ENCODE measurements at regions not wholly inside any gene's neighbourhood (a gene's known extent, or its start where the extent isn't known, plus 50 kb on each side); places are given as distances from the start of the nearest gene placed in this dataset.

- DNase-seq (ENCODE audit: low read depth): no peak
Measured at GRCh38 chr16:54418903-54419302, 132.3 kb upstream of the IRX3 start.

DNA sequence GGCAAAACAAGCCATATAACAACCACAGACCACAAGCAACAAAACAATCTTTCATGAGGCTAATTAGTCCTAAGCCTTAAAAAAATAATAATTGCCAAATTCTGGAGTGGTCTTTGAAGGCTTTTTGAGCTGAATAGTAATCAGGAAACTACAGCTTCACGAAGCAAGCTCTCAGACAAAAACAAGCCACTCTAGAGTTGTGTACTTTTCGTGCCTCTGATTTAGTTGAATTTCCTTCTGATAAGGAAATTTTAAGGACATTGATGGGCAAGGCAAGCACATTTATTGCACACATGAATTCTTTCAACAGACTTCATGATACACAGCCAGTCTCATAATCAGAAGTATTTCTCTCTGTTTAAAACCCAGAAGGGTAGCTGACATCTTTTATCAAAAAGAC lies 130.8 kb upstream of the IRX3 start:
- DNase-seq (ENCODE audit: low read depth): no peak

- DNase-seq (ENCODE audit: low read depth): no peak
Measured at GRCh38 chr16:54414671-54415070, 128.1 kb upstream of the IRX3 start.

DNA sequence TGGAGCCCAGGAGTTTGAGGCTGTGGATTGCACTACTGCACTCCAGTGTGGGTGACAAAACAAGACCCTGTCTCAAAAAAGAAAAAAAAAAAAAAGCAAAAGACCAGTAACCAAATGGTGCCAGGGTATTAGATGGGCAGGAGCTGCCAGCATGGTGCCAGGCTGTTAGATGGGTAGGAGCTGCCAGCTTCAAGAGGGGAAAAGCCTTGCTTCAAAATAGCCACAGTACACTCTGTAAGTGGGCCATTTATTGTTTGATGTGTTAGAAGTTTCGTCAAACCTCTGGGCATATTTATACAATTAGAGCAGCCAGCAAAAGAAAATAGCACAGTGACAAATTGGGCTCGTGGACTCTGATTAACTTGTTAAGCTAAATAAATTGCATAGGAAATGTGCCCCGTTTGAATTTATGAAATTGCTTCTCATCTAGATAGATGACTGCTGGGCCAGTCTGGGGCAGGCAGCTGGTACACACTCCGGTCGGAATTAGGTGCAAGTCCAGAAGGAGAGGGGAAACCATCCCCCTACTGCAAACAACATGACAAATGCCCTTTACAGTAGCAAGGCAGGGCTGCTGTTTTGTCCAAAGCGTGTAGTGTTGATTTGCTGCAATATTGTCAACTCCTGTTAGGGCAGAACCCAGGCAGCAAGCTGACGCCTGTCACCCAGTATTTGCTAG lies 126.3 kb upstream of the IRX3 start:
- DNase-seq (ENCODE audit: low read depth): no peak

DNA sequence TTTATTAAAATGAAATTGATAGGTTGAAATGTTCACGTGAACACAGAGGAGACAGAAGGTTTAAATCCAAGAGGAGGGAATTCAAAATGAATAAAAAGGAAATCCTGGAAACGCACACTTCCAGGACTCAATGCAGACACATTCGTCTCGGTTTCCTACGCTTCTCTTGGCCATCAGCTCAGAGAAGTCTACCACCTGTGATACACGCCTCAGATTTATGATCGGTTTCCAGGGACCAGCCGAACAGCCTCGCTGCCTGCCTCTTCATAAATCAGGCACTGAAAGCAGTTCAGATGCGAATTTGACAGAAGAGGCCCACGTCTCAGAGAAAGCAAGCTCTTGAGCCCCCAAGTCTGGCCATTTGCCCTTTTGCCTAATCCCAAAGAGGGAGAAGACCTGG lies 125.5 kb upstream of the IRX3 start:
- no peak for DNase-seq (ENCODE audit: low read depth)

DNA sequence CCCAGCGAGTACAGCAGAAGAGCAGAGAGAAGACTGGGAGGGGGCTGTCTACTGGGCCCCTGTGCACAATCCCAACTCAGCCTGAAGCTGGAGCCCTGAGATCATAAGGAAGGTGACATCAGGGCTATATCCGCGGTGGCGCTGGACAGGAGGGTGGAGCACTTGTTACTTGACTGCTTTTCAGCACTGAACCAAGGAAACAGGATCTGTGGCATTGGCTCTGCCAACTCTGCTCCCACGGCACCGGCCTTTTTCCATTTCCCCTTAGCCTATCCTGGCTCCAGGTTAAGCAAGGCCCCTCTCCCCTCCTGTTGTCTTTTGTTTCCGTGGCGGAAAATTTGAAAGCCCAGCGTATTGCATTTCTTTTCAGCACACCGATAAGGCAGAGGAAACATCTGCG lies 125.0 kb upstream of the IRX3 start:
- no peak for DNase-seq (ENCODE audit: low read depth)

DNA sequence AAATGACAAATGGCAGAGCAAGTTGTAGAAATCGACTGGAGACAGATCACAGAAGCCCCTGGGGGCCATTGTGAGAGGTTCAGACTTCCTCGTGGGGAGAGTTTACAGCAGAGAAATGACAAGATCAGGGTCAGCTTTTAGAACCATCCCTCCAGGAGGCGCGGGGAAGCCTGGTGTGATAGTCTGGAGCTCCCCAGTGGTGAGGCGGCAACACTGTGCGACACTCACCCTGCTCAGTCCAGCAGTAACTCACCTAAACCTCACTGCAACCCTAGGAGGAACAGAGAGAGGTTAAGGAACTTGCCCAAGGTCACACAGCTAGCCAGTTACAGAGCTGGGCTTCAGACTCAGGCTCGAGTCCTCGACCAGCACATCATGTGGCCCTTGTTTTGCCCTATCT lies 123.4 kb upstream of the IRX3 start:
- no peak for DNase-seq (ENCODE audit: low read depth)

DNA sequence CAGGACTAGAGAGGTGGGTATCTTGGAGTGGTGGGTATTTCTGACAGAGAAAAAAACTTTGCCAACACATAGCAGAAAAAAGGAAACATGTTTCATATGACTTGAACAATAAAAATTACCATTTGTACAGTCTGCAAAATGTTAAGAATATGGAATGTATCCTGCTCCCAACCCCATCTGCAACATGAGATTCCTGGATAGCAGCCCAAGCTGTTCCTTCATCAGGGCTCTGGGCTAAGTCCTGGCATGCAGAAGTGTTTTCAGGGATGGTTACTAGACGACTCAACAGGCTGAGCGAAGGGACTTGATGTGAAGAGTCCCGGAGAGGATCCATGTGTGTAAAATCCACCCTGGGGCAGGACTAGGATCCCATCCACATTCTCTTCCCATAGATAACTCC lies 121.0 kb upstream of the IRX3 start:
- DNase-seq (ENCODE audit: low read depth): no peak

- no peak for DNase-seq (ENCODE audit: low read depth)
Measured at GRCh38 chr16:54405478-54405877, 118.9 kb upstream of the IRX3 start.

DNA sequence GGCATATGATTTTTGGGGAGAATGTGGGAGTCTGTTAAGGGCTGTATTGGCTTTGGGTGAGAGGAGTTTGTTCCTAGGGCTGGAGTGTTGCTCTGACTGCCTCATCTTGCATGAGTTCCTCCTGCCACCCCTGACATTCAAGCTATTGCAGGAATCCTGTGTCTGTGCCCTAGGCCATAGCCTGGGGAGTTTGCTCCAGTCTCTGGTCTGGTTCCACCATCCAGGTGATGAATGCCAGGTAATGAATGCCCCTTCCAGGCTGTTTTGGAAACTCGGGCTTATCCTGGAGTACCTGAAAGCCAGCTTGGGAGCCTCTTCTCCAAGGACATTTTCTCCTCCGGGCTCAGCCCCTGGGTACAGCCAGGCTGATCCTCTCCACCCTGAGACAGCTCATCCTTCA lies 117.0 kb upstream of the IRX3 start:
- DNase-seq (ENCODE audit: low read depth): no peak

DNA sequence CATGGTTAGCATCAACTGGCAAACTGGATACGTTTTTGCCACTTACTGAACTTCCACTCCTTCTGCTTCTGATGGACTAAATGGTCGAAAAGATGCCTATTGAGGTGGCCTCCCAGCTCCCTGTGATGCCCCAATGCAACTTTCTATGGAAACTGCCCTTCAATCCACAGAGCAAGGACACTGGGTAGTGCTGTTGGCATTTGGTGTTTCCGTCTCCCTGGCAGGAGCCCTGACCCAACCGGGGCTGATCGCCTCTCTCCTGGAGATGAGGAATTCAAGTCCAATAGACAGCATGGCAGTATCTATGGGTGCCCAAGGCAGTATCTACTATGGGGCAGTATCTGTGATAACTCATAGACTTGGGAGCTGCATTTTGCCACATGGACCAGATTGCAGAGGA lies 116.3 kb upstream of the IRX3 start:
- DNase-seq (ENCODE audit: low read depth): no peak

DNA sequence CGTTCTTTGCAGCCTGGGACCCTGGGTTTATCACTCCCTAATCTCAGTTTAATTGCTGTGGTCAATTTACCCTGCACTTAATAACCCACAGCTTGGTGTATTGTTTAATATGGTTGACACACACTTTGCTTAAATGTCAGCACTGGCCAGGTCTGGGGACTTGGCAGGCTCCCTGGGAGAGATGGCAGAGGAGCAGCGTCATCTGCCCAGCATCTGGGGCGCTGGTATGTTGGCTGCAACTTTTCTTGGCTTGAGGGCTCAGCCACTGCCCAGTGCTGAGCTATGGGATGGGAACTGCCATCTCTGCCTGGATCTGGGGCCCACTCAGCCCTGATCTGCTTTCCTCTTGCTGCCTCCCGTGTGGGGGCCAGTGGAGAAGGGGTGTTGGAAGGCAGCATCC lies 115.7 kb upstream of the IRX3 start:
- no peak for DNase-seq (ENCODE audit: low read depth)

- no peak for DNase-seq (ENCODE audit: low read depth)
Measured at GRCh38 chr16:54400261-54400660, 113.7 kb upstream of the IRX3 start.

DNA sequence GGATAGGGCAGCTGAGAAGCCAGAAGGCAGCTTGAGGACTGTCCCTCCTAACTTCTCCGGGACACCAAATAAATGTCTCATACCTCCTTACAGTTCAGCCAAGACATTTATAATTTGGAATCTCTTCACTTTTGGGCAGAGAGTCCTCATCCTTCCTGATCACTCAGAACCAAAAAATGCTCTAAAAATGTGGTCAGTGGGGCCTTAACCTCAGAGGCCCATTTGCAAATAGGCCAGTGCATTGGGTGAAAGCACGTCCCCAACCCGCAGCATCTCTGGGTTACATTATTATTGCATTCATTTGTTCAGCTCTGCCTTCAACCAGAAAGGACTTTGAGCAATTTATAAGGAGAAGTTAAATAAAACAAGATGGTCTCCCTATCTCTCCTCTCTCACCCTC lies 112.4 kb upstream of the IRX3 start:
- no peak for DNase-seq (ENCODE audit: low read depth)

- DNase-seq (ENCODE audit: low read depth): no peak
Measured at GRCh38 chr16:54397838-54398237, 111.3 kb upstream of the IRX3 start.

DNA sequence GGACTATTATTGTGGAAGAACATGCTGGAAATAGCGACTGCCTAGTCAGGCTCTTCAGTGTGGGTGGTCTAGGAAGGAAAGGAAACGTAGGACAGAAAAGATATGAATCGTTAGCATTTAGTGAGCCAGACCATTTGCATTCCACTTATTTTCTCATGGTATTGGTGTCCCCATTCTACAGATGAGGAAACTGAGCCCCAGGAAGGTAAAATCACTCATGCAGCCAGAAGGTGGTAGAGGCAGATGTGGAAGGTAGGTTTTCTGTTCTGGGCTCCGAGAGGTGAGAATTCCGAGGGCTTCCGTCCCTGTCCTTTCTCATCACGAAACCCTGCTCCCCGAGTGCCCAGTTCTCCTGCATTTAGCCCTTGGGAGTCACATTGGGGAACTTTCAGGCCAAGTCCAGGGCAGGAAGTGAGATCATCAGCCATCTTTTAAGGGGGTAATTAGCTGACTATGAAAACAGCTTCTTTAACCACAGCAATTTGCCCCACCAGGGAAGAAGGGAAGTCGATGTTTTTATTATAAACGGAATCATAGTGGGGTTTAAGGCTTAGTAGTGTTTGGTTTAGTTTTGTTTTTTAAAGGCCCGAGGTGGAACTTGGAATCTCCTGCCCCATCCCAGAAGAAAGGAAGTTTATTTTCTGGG lies 110.7 kb upstream of the IRX3 start:
- no peak for DNase-seq (ENCODE audit: low read depth)

- no peak for DNase-seq (ENCODE audit: low read depth)
Measured at GRCh38 chr16:54389836-54390494, 103.4 kb upstream of the IRX3 start.

DNA sequence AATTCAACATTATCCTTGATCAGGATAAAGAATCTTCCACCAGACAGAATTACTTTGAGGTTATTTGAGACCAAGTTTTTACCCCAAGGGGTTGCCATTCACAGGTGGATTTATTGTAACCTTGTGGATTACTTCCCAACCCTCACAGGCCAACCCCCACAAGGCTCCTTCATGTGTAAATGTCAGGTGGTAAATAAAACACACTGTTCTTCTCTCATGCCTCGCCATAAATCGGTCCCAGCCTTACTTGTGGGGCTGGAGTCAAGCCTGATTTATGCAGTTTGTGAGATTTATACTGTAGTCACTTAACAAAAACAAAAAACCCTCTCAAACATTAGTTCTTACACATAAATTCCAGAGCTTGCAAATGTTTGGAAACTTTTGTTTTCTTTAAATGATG lies 98.6 kb upstream of the IRX3 start:
- no peak for DNase-seq (ENCODE audit: low read depth)

- no peak for DNase-seq (ENCODE audit: low read depth)
Measured at GRCh38 chr16:54381601-54382313, 95.2 kb upstream of the IRX3 start.

DNA sequence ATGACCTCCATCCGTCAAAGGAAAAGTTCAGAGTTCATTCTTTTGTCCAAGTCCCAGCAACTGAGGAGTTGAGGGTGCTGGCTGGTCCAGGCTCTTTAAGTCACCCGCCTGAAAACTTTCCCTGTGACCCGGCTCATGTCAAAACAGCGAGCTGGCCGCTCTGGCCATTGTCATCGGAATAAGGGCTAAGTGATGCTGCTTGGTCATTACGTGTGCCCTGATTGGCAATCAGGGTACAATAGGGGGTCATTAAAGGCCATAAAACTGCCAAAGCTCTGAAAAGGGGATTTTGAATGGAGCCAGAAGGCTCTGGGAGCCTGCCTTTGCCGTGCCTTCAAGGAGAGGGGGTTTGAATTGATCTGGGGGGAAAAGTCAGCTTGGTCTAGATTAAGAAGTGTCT lies 88.5 kb upstream of the IRX3 start:
- no peak for DNase-seq (ENCODE audit: low read depth)

DNA sequence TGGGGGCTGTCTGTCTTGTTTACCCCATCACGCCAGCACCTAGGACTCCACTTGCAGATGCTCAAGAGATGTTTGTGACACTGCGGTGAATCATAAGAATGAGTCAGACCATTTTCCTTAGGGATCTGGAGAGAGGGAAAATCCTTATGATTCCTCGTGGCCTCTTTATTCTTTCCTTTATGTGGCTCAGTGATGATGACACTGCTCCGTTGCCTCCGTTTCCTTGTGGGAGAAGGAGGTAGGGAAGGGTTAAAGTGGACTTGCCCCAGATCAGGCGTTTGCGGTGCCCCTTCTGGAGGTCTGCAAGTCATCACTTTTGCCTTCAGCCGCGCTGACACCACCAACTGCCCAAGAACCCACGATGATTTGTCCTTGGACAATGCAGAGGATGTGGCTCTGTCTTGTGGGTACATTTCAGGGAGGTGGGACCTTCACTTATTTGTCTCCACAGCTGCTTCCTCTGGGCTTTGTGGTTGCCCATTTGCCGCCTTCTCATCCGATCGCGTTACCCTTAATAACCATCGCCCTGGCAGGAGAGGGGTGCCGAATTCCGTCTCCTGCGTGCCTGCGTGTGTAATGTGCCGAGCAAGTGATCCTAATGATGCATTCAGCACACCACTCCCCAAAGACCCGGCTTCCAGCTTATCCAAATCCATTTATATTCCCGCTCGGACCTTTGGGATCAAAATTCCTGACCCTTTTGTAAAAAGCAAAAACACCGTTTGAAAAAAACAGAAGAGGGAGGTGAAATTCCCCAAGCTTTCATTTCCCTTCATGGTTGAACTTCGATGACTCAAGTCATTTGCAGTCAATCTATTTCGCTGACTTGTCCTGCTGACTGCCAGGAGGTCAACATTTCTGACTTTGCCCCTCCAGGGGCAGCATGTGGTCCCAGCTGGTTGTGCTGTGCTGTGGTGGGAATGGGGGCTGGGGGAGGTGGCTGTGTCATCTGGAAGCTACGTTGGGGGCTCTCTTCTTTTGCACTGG lies 87.2 kb upstream of the IRX3 start:
- no peak for DNase-seq (ENCODE audit: low read depth)
